ENCODE measurements at regions not wholly inside any gene's neighbourhood (a gene's known extent, or its start where the extent isn't known, plus 50 kb on each side); places are given as distances from the start of the nearest gene placed in this dataset.
"Not testable (repeated sequence)": the region's sequence is repeated elsewhere in the genome, so short reads cannot be mapped to it uniquely, and the experiment has no call there.

- DNase-seq = no peak
Measured at GRCh38 chr10:60564475-60564874, 174.8 kb upstream of the ANK3 start.

GRCh38 chr10:60560451-60560850, 170.8 kb upstream of the ANK3 start:
- peak in 1 of 2 experiments; percentile 17 for DNase-seq

GRCh38 chr10:60555700-60556099, 166.0 kb upstream of the ANK3 start:
- DNase-seq = no peak

GRCh38 chr10:60549686-60550085, 160.0 kb upstream of the ANK3 start:
- peak; percentile 48 to 54 for DNase-seq

GRCh38 chr10:60542657-60543056, 153.0 kb upstream of the ANK3 start:
- DNase-seq = no peak

GRCh38 chr10:60541451-60541850, 151.8 kb upstream of the ANK3 start:
- DNase-seq = no peak

GRCh38 chr10:60537697-60538096, 148.0 kb upstream of the ANK3 start:
- DNase-seq = no peak

- DNase-seq = no peak
Measured at GRCh38 chr10:60536529-60537114, 146.9 kb upstream of the ANK3 start.

GRCh38 chr10:60535427-60535826, 145.8 kb upstream of the ANK3 start:
- DNase-seq = no peak

GRCh38 chr10:60534761-60535389, 145.2 kb upstream of the ANK3 start:
- DNase-seq = no peak

- DNase-seq = no peak
Measured at GRCh38 chr10:60532696-60533468, 143.2 kb upstream of the ANK3 start.

- DNase-seq = no peak
Measured at GRCh38 chr10:60531006-60531405, 141.3 kb upstream of the ANK3 start.

GRCh38 chr10:60527676-60528075, 138.0 kb upstream of the ANK3 start:
- DNase-seq = no peak

- DNase-seq = no peak
Measured at GRCh38 chr10:60525716-60526585, 136.3 kb upstream of the ANK3 start.

- no peak for DNase-seq
Measured at GRCh38 chr10:60524541-60524940, 134.9 kb upstream of the ANK3 start.

- not testable (repeated sequence) for DNase-seq
Measured at GRCh38 chr10:60523371-60523770, 133.7 kb upstream of the ANK3 start.

- no peak for DNase-seq
Measured at GRCh38 chr10:60522617-60523016, 132.9 kb upstream of the ANK3 start.

- no peak for DNase-seq
Measured at GRCh38 chr10:60521974-60522405, 132.3 kb upstream of the ANK3 start.

GRCh38 chr10:60518745-60519144, 129.1 kb upstream of the ANK3 start:
- no peak for DNase-seq

- no peak for DNase-seq
Measured at GRCh38 chr10:60517805-60518204, 128.1 kb upstream of the ANK3 start.

GRCh38 chr10:60513281-60513680, 123.6 kb upstream of the ANK3 start:
- peak in 1 of 2 experiments; percentile 24 for DNase-seq

- DNase-seq = no peak
Measured at GRCh38 chr10:60511477-60512229, 122.0 kb upstream of the ANK3 start.

Measured in Kasumi-1 (cell line).